ENCODE measurements at regions not wholly inside any gene's neighbourhood (a gene's known extent, or its start where the extent isn't known, plus 50 kb on each side); places are given as distances from the start of the nearest gene placed in this dataset.

DNA sequence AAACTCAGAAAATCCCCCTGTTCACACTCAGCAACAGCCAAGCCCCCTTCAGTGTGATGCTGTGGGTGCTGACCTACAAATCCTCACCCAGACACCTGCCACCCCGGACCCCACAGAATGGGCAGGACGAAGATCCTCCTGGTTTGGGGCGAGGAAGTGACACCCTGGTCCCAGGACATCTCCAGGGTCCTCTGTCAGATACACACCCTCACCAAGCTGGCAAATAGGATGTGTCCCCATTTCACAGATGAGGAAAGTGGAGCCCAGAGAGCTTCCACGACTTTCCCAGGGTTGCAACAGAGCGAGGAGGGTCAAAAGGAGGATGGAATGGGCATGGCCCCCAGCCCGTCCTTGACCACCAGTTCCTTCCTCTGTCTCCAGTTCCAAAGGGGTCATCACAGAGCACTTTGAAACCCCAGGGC lies 92.0 kb upstream of the AFDN start:
- TF ChIP-seq GATA2 (IDR thresholded peaks at IDR 0.05; ENCODE audit: low read depth, low read length) (no peak), GATA3 (IDR thresholded peaks at IDR 0.05; ENCODE audit: low read depth, low read length) (no peak)

DNA sequence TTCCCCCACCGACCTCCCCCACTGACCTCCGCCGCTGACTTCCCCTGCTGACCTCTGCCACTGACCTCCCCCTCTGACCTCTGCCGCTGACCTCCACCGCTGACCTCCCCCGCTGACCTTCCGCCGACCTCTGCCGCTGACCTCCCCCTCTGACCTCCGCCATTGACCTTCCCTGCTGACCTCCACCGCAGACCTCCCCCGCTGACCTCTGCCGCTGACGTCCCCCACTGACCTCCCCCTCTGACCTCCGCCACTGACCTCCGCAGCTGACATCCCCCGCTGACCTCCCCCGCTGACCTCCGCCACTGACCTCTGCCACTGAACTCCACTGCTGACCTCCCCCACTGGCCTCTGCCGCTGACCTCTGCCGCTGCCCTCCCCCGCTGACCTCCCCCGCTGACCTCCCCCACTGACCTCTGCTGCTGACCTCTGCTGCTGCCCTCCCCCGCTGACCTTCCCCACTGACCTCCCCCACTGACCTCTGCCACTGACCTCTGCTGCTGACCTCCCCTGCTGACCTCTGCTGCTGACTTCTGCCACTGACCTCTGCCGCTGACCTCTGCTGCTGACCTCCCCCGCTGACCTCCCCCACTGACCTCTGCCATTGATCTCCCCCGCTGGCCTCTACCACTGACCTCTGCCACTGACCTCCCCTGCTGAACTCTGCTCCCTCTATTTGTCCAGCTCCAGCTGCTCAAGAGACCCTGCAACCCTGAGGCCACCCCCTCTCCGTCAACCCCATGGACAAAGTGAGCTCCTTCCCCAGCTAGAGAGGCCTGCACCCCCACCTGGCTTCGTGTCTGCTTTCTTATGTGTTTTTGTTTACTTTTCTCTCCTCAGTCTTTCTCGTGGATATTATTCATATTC lies 91.4 kb upstream of the AFDN start:
- no peak for TF ChIP-seq GATA3 (IDR thresholded peaks at IDR 0.05; ENCODE audit: low read depth, low read length)
- no peak for TF ChIP-seq GATA2 (IDR thresholded peaks at IDR 0.05; ENCODE audit: low read depth, low read length)

DNA sequence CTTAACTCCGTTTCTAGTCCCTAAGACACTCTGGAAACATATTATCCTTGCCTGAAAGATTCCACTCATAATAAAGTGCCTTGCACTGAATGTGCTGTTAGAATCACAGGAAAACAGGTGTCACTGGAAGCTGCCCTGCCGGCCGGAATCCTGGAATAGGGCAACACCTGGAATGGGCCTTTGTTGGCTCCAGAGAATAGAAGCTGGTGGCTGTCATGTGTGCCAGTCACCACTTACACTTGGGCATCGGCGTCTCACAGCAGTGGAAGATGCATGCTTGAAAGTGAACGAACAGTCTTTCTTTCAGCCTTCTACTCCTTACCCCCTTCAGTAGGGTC lies 90.8 kb upstream of the AFDN start:
- TF ChIP-seq GATA3 (IDR thresholded peaks at IDR 0.05; ENCODE audit: low read depth, low read length) (no peak), GATA2 (IDR thresholded peaks at IDR 0.05; ENCODE audit: low read depth, low read length) (no peak)

DNA sequence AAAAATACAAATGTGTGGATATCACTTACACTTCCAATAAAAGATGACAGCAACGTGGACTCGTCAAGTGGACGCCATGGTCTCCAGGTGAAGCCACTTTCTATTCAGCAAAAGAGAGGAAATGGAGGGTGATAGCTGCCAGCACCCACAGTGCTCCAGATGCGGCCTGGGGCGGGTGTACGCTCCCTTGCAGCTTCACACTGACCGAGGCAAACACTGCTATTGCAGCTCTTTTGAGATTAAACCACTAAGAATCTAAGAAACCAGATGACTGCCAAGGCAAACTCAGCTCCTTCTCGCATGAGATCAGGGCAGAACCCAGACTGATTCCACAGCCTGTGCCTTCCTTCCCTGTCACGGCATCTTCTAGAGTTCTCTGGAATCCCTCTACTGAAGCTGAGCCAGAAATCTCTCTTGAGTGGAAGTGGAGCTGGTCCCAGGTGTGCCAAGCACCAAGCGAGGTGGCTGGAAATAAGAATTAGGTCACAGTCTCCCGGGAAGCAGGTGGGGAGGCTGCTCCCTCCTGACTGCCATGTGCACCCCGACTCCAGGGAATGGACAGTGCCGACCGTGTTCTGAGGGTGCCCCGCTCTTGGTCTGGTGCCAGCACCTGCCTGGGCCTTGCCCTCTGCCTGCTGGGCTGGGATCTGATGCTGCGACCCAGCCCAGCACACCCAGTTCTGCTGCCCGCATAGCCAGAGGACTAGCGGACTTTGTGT lies 90.1 kb upstream of the AFDN start:
- TF ChIP-seq GATA2 (IDR thresholded peaks at IDR 0.05; ENCODE audit: low read depth, low read length) (no peak), GATA3 (IDR thresholded peaks at IDR 0.05; ENCODE audit: low read depth, low read length) (no peak)

DNA sequence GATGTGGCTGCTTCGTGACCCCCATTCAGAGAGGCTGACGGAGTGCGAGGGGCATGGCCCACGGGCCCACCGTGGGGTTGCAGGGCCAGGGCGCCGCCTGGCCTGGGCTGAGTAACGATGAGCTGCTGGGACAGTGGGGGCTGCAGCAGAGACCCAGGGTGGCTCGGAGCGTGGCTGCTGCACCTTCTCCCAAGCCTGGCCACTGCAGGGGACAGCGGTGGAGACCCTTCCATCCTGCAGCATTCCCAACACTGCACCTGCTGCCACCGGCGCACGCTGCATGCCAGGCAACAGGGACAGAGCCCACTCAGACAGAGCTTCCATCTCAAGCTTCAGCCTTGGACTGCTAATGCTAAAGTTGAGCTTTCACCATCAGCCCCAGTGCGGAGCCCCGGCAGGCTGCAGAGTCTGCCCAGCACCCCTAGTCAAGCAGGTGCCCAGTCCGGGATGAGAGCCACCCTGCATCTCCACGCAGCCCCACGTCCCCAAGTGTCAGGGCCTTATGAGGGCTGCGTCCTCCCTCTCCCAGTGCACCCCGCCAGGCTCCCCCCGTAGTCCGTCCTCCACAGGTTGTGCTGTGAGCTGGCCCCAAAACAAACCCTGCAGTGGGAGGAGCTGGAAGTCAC lies 89.4 kb upstream of the AFDN start:
- no peak for TF ChIP-seq GATA3 (IDR thresholded peaks at IDR 0.05; ENCODE audit: low read depth, low read length)
- TF ChIP-seq GATA2 (IDR thresholded peaks at IDR 0.05; ENCODE audit: low read depth, low read length) = no peak

DNA sequence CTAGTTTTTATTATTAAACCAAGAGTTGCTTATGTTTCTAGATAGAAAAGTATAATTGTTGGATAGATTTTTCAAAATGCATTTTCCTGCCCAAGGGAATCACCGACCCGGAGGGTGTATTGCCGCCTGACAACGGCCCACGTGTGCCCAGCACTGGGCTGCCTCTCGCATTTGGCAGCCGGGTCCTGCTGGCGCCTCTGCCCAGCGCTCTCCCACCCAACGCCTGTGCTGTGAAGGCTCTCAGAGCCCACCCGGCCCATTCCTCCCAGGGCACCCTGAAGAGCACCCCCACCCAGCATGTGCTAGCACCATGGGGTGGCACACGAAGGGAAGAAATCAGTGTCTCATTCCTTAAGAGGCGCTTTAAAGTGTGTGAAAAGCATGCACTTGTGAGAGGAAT lies 88.3 kb upstream of the AFDN start:
- TF ChIP-seq GATA3 (IDR thresholded peaks at IDR 0.05; ENCODE audit: low read depth, low read length) = no peak
- no peak for TF ChIP-seq GATA2 (IDR thresholded peaks at IDR 0.05; ENCODE audit: low read depth, low read length)

DNA sequence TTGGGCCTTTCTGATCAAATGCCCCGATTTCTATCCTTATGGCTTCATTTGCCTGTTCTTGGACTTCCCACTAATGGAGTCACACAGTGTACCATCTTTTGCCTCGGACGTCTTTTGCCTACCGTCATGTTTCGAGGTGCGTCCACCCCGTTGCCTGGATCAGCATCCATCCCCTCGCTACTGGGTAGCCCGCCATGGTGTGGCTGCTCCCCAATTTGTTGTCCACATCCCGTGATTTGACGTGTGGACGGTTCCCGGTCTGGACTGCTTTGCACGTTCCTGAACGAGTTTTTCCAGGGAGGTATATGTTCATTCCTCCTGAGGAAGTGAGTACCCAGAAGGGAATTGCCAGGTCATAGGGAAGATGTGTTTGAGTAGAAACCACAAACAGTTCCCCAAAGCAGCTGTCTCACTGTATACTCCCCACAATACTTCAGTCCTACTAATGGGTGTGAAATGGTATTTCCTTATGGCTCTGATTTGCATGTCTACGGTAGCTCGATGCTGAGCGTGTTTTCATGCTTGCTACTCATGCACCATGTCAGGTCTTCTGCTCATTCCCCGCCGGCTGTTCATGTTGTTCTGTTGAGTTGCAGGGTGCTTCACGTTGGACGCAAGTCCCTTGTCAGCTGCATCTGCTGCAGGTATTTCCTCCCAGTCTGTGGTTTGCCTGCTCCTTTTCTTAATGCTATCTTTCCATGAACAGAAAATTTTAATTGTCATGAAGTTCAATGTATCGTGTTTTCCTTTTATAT lies 86.8 kb upstream of the AFDN start:
- TF ChIP-seq GATA3 (IDR thresholded peaks at IDR 0.05; ENCODE audit: low read depth, low read length) = no peak
- no peak for TF ChIP-seq GATA2 (IDR thresholded peaks at IDR 0.05; ENCODE audit: low read depth, low read length)

DNA sequence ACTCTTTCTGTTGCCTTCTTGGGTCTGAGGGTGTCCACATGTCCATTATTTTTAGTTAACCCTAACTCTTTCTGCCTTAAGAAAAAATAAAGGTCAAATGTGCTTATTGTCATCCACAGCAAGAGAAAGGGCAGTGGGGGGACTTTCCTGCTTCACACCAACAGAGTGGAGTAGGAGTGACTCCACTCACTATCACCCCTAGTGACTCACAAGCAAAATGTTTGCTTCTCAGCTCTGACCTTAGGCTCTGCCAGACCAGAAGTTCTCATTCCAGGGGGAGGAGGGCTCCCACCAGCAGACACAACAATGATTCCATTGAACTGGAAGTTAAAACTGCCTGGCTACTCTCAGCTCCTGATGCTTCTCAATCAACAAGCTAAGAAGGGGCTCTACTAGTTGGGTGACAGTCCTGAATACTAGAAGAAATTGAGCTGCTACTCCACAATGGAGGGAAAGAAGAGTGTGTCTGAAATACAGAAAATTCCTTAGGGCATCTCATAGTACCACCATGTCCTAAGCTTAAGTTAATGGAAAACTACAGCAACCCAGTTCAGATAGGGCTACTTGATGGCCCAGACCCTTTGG lies 83.9 kb upstream of the AFDN start:
- TF ChIP-seq GATA2 (IDR thresholded peaks at IDR 0.05; ENCODE audit: low read depth, low read length) (no peak), GATA3 (IDR thresholded peaks at IDR 0.05; ENCODE audit: low read depth, low read length) (no peak)

DNA sequence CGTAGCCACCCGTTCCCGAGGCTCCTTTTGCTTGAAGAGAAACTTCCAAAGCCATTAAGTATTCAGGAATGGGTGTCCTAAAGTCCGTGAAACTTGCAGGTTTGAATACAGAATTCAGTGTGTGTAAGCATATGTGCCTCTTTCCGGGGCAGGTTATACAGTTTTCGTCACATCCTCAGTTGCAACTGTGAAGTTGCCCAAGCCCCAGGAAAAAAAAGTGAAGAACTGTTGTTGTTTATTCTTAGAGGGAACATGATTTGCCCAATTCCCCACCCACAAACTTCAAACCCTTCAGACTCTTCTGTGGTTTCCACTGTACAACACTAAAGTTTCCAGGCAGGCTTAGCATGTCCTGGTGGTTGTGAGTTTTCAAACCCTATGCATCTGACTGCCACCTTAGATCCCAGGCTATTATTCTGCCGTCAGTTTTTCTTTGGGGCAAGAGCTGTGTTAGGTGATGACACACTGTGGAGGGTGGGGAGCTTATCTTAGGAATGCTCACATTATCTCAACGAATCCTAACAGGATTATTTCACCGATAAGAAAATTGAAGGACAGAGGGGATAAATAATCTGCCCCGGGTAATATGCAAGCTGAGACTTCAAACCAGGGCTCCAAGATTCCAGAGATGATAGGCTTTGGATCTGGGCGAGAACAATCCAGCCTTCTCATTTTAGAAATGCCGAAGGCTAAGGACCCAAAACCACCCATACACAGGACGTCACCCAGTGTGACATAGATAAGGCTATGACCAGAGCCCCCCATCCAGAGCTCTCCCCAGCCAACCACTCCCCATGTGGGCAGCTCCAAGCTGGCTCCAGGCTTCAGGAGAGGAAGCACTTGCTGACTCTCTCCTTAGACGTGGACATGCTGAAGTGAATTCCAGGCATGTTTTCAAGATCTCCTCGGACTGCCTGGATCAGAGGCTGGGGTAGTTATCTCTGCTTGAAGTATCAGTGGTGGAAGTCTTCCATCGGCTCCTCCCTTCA lies 81.7 kb upstream of the AFDN start:
- TF ChIP-seq GATA2 (IDR thresholded peaks at IDR 0.05; ENCODE audit: low read depth, low read length) (no peak), GATA3 (IDR thresholded peaks at IDR 0.05; ENCODE audit: low read depth, low read length) (no peak)

DNA sequence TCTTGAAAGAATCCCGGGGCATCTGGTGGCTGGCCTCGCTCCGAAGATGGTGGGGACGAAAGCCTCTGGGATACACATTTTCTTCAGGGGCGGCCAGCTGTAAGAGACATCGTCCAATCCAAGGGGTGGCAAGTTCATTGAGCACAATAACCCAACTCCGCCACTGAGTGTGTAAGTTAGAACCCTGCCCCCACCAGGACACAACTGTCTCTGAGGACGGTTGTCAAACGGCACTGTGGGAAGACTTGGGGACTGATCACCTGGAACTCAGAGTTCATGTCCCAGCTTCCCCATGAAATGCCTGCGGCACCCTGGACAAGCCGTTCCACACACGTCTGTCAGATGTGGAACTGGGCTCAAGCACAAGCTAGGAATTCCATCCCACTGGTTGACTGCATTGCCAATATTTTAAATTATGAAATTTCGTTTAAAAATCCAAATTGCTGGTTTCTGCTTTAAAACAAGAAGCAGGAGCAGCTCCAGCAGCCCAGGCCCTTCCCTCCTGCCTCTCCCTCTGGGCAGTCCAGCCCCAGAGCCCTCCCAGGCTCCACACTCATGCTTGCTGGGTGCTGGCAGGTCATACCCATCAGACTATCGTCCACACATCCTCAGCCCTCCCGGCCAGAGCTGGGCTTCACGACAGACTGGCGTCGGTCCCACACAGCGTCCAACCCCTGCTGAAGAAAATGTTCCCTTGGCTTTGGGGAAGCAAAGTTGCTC lies 80.9 kb upstream of the AFDN start:
- no peak for TF ChIP-seq GATA3 (IDR thresholded peaks at IDR 0.05; ENCODE audit: low read depth, low read length)
- no peak for TF ChIP-seq GATA2 (IDR thresholded peaks at IDR 0.05; ENCODE audit: low read depth, low read length)

DNA sequence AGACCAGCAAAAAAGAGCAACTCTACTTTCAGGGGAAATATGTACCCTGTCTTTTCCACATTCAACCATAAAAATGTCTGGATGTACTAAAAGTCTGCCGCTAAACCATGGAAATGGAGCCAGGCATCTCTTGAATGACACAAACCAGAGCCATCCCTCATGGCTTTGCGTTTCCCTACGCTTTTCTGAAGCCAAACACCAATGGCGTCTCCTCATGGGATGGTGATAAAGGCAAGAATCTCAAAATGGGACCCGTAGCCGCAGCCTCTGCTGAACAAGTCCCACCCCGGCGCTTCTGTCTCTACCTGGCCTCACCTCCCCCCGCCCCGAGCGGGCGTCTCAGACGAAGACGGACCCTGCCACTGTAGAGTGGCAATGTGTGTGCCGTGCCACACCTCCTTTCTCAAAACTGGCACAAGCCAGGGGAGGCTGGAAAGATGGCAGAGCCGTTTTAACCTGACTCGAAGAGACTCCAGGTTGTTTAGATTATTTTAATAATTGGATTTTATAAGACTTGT lies 80.3 kb upstream of the AFDN start:
- TF ChIP-seq GATA2 (IDR thresholded peaks at IDR 0.05; ENCODE audit: low read depth, low read length) = no peak
- TF ChIP-seq GATA3 (IDR thresholded peaks at IDR 0.05; ENCODE audit: low read depth, low read length) = no peak

DNA sequence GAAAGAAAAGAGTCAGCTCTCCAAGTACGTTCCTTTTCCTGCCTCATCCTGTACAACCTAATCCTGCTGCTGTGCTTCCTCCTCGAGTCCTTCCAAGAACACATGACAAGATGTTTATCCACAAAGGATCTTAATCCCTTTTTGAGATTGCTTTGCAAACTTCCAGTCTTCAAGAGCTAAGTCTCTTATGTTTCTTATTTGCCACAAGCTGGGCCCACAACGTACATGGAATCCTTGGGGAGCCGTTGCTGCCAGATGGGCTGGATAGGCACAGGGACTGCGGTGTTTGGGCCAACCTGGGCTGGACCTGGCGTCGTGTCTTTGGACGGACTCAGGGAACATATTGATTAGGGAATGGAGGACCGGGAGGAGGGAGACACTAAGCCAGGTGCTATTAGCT lies 79.7 kb upstream of the AFDN start:
- TF ChIP-seq GATA3 (IDR thresholded peaks at IDR 0.05; ENCODE audit: low read depth, low read length) (no peak), GATA2 (IDR thresholded peaks at IDR 0.05; ENCODE audit: low read depth, low read length) (no peak)
